CD4-positive, alpha-beta T cell treated with Interleukin-15 for 4 hours (primary cell): ENCODE measurements at regions not wholly inside any gene's neighbourhood (a gene's known extent, or its start where the extent isn't known, plus 50 kb on each side); places are given as distances from the start of the nearest gene placed in this dataset.
A peak's percentile ranks its signal among the peaks of the same experiment; 100 is the strongest.

Experiments
- DNase-seq: peaks from one replicate; pipeline ENCODE4 v3.0.0-alpha.2; 2020; ENCODE audit warnings: low spot score

- no peak for DNase-seq
Measured at GRCh38 chr22:25350551-25350971, 131.1 kb downstream of the CRYBB2 start.

GRCh38 chr22:25351631-25352293 lies 132.3 kb downstream of the CRYBB2 start:
- DNase-seq, result no peak

GRCh38 chr22:25352294-25352680 lies 132.8 kb downstream of the CRYBB2 start:
- no peak for DNase-seq

- no peak for DNase-seq
Measured at GRCh38 chr22:25353516-25354445, 134.3 kb downstream of the CRYBB2 start.

GRCh38 chr22:25354456-25354855 lies 135.0 kb downstream of the CRYBB2 start:
- no peak for DNase-seq

GRCh38 chr22:25357132-25357455 lies 137.7 kb downstream of the CRYBB2 start:
- no peak for DNase-seq

GRCh38 chr22:25357606-25358420 lies 138.4 kb downstream of the CRYBB2 start:
- DNase-seq, result no peak

GRCh38 chr22:25358421-25359170 lies 139.2 kb downstream of the CRYBB2 start:
- DNase-seq, result no peak

GRCh38 chr22:25359601-25360261 lies 140.3 kb downstream of the CRYBB2 start:
- DNase-seq, result no peak

GRCh38 chr22:25360411-25360810 lies 141.0 kb downstream of the CRYBB2 start:
- DNase-seq, result no peak

GRCh38 chr22:25360891-25361645 lies 141.6 kb downstream of the CRYBB2 start:
- no peak for DNase-seq

- no peak for DNase-seq
Measured at GRCh38 chr22:25361899-25362214, 142.4 kb downstream of the CRYBB2 start.

GRCh38 chr22:25362215-25362882 lies 142.9 kb downstream of the CRYBB2 start:
- DNase-seq, result peak; percentile 68

GRCh38 chr22:25362883-25363240 lies 143.4 kb downstream of the CRYBB2 start:
- DNase-seq, result no peak

GRCh38 chr22:25363474-25363873 lies 144.0 kb downstream of the CRYBB2 start:
- DNase-seq, result no peak

- no peak for DNase-seq
Measured at GRCh38 chr22:25364281-25364680, 144.8 kb downstream of the CRYBB2 start.

GRCh38 chr22:25364736-25365241 lies 145.3 kb downstream of the CRYBB2 start:
- no peak for DNase-seq

GRCh38 chr22:25365491-25366261 lies 146.2 kb downstream of the CRYBB2 start:
- no peak for DNase-seq

- DNase-seq, result no peak
Measured at GRCh38 chr22:25366408-25366807, 147.0 kb downstream of the CRYBB2 start.
